ENCODE measurements at regions not wholly inside any gene's neighbourhood (a gene's known extent, or its start where the extent isn't known, plus 50 kb on each side); places are given as distances from the start of the nearest gene placed in this dataset.

DNA sequence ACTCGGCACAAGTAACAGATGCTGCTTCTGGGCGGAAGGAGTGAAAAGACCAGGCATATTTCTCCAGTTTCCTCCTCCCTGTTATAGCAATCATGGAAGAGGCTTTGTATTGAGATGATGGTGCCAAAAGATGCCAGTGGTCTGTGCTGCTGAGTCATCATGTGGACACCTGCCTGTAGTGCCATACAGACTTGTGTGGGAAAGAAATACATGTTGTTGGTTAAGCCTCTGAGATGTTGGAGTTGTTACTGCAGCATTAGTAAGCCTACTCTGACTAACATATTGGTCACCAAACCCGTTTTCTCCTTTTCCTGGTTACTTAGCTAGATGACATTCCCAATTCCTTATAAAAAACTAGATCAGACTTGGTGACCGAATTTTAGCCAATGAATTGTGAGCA is 356.9 kb downstream of the ZNF521 start:
- no peak for ATAC-seq (ENCODE audit: low FRiP score in 2 of 2)
- WGBS, 2 donors: 92 to 93% methylated on average over 4 of the region's 4 CpGs
- Histone ChIP-seq H3K4me1 (no peaks in the 10 kb centered on the region), H3K36me3 (no peaks in the 10 kb centered on the region), H3K27ac (no peak overlapping the region), H3K4me3 (no peak overlapping the region), H3K27me3 (no peaks in the 10 kb centered on the region), H3K9me3 (peaks cover 0 to 11% (median 3%) of the 10 kb centered on the region in 4 donors)
- no peak for DNase-seq
- TF ChIP-seq, protein P1, sequence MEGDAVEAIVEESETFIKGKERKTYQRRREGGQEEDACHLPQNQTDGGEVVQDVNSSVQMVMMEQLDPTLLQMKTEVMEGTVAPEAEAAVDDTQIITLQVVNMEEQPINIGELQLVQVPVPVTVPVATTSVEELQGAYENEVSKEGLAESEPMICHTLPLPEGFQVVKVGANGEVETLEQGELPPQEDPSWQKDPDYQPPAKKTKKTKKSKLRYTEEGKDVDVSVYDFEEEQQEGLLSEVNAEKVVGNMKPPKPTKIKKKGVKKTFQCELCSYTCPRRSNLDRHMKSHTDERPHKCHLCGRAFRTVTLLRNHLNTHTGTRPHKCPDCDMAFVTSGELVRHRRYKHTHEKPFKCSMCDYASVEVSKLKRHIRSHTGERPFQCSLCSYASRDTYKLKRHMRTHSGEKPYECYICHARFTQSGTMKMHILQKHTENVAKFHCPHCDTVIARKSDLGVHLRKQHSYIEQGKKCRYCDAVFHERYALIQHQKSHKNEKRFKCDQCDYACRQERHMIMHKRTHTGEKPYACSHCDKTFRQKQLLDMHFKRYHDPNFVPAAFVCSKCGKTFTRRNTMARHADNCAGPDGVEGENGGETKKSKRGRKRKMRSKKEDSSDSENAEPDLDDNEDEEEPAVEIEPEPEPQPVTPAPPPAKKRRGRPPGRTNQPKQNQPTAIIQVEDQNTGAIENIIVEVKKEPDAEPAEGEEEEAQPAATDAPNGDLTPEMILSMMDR (IDR thresholded peaks at IDR 0.05): no peak
- TF ChIP-seq EP300 (IDR thresholded peaks at IDR 0.05) (no peak), POLR2A (IDR thresholded peaks at IDR 0.05) (no peak), POLR2AphosphoS5 (IDR thresholded peaks at IDR 0.05) (no peak)

DNA sequence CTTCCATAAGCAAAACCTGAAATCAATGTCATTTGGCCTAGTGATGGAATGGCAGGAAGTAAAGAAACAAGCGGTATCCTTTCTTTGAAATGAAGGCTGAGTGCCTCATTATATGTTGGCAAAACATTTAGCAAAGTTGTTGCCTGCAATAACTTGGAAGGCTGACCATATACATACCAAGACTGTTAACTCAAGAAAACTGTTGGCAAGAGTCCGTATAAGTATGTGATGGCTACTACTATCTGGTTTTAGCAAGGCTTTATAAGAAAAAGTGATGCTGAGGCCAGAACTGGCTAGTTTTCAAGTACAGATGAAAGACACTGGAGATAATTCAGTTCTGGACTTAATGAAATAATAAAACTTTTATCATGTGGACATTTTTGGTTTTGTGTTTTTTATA is 356.2 kb downstream of the ZNF521 start:
- H3K4me3 ChIP-seq: no peak overlapping the region
- no peak overlapping the region for H3K27ac ChIP-seq
- no peak for TF ChIP-seq POLR2A (IDR thresholded peaks at IDR 0.05)
- TF ChIP-seq, protein P1 (IDR thresholded peaks at IDR 0.05): no peak
- TF ChIP-seq EP300 (IDR thresholded peaks at IDR 0.05): no peak
- TF ChIP-seq POLR2AphosphoS5 (IDR thresholded peaks at IDR 0.05): no peak
- no peaks in the 10 kb centered on the region for H3K4me1 ChIP-seq
- ATAC-seq (ENCODE audit: low FRiP score in 2 of 2) (no peak), DNase-seq (no peak)
- no peaks in the 10 kb centered on the region for H3K27me3 ChIP-seq
- H3K9me3 ChIP-seq: peaks cover 0 to 11% (median 3%) of the 10 kb centered on the region in 4 donors
- H3K36me3 ChIP-seq: no peaks in the 10 kb centered on the region
- 86 to 94% methylated on average over 2 of the region's 2 CpGs for WGBS, 2 donors

DNA sequence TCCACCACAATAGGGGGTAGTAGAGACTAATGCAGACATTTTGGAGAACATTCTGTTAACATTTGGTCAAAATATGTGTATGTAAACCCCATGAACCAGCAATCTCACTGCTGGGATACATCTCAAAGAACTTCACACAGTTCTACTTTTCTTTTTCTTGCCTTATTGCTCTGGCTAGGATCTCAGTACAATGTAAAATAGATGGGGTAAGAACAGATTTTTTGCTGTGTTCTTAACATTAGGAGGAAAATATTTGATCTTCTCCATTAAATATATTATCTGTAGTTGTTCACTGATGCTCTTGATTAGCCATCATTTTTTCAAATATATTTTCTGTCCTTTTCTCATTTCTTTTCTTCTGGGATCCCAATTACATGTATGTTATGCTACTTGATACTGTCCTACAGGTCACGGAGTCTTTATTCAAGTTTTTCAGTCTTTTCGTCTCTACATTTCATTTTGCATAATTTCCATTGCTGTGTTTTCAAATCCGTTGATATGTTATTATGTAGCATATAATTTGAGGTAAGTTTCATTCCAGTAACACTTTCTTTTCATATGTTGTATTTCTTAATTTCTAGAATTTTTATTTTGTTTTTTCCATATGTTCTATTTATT is 352.2 kb downstream of the ZNF521 start:
- H3K27ac ChIP-seq: no peak overlapping the region
- H3K27me3 ChIP-seq: no peaks in the 10 kb centered on the region
- no peak for DNase-seq
- peaks cover 0 to 11% (median 3%) of the 10 kb centered on the region in 4 donors for H3K9me3 ChIP-seq
- TF ChIP-seq, protein P1 (IDR thresholded peaks at IDR 0.05): no peak
- TF ChIP-seq POLR2A (IDR thresholded peaks at IDR 0.05): no peak
- no peak for TF ChIP-seq EP300 (IDR thresholded peaks at IDR 0.05)
- TF ChIP-seq POLR2AphosphoS5 (IDR thresholded peaks at IDR 0.05): no peak
- WGBS, 2 donors: 94 to 95% methylated on average over 3 of the region's 3 CpGs
- H3K36me3 ChIP-seq: no peaks in the 10 kb centered on the region
- H3K4me3 ChIP-seq: no peak overlapping the region
- ATAC-seq (ENCODE audit: low FRiP score in 2 of 2): no peak
- H3K4me1 ChIP-seq: no peaks in the 10 kb centered on the region

DNA sequence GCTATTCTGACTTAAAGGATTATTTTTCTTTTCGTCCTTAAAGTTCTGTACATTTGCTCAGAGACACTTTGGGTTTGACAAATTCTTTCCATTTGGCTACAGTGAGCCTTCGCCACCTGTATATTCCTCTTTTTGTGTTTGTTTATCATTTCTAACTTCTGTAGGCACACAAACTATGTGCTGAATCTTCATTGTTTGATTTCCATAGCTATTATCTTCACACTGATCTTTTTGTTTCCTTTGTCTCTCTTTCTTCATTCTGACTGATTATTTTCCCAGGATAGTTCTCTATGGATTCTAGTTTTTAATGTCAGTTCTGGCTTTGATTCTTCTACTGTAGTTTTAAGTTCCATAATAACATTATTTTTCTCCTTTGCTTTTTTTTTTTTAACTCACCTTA is 350.2 kb downstream of the ZNF521 start:
- no peak for DNase-seq
- H3K4me3 ChIP-seq: no peak overlapping the region
- peaks cover 0 to 5% (median 0%) of the 10 kb centered on the region in 4 donors for H3K4me1 ChIP-seq
- no peak overlapping the region for H3K27ac ChIP-seq
- 73 to 77% methylated on average over 2 of the region's 2 CpGs for WGBS, 2 donors
- H3K27me3 ChIP-seq: no peaks in the 10 kb centered on the region
- H3K36me3 ChIP-seq: no peaks in the 10 kb centered on the region
- no peak for ATAC-seq (ENCODE audit: low FRiP score in 2 of 2)
- H3K9me3 ChIP-seq: peaks cover 0 to 11% (median 3%) of the 10 kb centered on the region in 4 donors
- TF ChIP-seq POLR2A (IDR thresholded peaks at IDR 0.05) (no peak), EP300 (IDR thresholded peaks at IDR 0.05) (no peak), POLR2AphosphoS5 (IDR thresholded peaks at IDR 0.05) (no peak)
- TF ChIP-seq, protein P1 (IDR thresholded peaks at IDR 0.05): no peak
